Hindlimb muscle (tissue), 1 donor: ENCODE measurements at regions not wholly inside any gene's neighbourhood (a gene's known extent, or its start where the extent isn't known, plus 50 kb on each side); places are given as distances from the start of the nearest gene placed in this dataset.

Source experiments
- DNase-seq: peaks from one replicate; pipeline ENCODE4 v3.0.0-alpha.2; 2013

DNA sequence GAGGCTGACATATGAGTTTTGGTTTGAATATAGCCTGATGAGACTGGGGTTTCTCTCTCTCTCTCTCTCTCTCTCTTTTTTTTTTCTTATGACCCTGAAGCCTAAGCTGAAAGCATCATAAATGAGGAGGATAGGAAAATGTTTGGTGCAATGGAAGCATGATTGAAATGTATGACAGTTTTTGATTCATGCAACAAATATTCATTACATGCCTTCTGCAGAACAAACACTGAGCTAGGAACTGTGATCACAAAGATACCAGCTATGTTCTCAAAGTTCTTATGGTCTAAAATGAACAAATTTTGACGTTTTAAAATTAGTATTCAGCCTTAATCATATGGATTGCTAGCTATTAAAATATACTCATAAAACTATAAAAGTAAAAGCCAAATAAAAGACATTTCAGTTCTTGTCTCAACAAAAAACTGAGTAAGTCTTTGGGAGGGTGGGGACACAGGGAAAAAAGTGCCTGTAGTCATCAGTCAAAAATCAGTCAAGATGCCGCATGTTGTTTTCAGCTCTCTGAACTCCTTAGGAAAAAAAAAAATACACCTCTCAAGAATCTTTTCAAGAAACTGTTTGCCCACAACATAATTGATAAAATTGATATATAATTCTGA lies 57.2 kb downstream of the NKX6-1 start:
- DNase-seq = no peak

DNA sequence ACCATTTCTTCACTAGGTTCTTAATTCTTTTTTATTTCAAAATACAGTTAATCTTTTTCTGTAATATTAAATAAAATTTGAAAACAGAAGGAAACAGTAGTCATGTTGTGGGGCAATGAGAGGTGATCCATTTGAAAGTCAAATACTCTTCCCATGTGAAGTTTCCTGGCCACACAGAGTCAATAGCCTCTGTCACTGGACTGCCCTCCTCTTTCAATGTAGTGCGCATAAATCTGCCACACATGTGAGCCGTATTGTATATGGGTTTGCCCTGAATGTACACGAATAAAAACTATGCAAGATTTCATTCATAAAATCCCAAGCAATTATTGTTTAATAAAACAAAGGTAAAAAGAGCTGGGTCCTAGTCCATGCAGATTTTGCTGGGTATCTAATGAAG lies 59.1 kb downstream of the NKX6-1 start:
- no peak for DNase-seq

- DNase-seq = no peak
These were observed 62.3 kb downstream of the NKX6-1 start for GRCh38 chr4:84436812-84437211.

DNA sequence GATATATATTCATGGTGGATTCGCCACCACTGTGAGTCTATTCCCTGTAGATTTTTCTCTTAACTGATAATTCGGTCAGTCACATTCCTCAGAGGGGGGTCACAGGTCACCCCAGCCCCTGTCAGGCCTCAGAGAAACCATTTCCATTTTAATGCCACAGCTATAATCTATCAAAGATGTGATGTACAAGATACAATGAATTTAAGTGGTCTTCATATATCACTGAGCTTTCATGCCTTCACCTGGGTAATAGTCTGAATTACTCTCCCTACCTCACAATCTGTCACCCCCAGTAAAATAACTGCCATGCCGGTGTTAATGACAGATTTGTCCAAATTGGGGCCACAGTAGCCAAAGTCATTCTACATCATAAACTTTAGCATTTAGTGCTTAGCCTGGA lies 64.7 kb downstream of the NKX6-1 start:
- DNase-seq = no peak

GRCh38 chr4:84433633-84434222 lies 65.4 kb downstream of the NKX6-1 start:
- no peak for DNase-seq

DNA sequence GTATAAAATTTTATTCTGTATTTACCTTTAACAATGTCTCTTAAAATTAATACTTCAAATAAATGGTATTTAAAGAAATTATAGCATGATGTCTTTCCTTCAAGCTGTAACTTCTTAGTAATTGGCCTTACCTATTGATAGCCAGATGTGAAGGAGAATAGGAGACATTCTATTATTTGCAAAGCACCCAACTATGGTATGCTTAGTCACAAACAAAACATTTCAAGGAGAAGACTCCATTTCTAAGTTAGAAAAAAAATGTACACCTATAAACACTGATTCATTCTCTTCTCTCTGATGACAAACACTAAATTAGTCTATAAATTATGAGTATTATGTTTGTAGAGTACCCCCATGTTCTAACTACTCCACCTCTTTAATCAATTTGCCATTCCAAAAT lies 66.4 kb downstream of the NKX6-1 start:
- no peak for DNase-seq

DNA sequence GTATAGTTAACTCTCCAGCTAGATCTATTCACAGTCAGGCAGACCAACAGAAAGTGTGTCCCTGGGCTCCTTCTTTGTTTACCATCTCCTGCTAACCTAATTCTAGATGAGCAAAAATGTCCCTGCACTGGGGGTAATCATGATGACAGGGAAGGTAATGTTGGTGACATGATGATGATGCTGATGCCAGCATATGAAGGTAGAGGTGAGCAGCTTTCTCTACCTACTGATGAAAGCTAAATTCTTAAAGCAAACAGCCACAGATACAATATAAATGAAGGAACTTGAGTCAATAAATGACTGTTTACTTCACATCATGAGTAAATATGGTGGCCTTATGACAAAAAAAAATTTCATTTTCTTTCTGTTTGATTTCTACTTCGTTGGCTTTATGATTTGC lies 78.5 kb downstream of the NKX6-1 start:
- DNase-seq = no peak

- no peak for DNase-seq
These were observed 79.9 kb downstream of the NKX6-1 start for GRCh38 chr4:84419201-84419600.

- no peak for DNase-seq
These were observed 80.9 kb downstream of the NKX6-1 start for GRCh38 chr4:84417997-84418709.

GRCh38 chr4:84413976-84414375 lies 85.1 kb downstream of the NKX6-1 start:
- no peak for DNase-seq

- DNase-seq = no peak
These were observed 85.6 kb downstream of the NKX6-1 start for GRCh38 chr4:84413480-84413879.

GRCh38 chr4:84412062-84412461 lies 87.0 kb downstream of the NKX6-1 start:
- no peak for DNase-seq

GRCh38 chr4:84407554-84408407 lies 91.3 kb downstream of the NKX6-1 start:
- no peak for DNase-seq

DNA sequence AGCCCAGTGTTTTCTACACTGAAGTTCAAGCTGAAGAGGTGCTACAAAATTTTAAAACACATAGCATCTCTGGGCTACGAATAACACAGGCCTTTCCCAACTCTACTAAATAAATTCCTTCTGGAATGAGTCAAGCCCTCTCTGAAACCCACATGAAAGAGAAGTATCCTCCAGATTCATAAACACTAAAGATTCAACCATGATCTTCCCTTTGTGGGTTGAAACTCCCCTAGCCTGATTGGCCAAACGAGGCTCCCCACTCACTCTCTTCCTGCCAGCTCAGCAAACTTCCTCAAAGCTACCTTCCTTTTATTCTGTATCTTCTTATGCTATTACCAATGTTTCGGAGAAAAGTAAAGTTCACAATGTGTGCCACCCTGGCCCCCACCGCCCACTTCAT lies 95.4 kb downstream of the NKX6-1 start:
- no peak for DNase-seq

- DNase-seq = no peak
These were observed 97.3 kb downstream of the NKX6-1 start for GRCh38 chr4:84401701-84402306.

DNA sequence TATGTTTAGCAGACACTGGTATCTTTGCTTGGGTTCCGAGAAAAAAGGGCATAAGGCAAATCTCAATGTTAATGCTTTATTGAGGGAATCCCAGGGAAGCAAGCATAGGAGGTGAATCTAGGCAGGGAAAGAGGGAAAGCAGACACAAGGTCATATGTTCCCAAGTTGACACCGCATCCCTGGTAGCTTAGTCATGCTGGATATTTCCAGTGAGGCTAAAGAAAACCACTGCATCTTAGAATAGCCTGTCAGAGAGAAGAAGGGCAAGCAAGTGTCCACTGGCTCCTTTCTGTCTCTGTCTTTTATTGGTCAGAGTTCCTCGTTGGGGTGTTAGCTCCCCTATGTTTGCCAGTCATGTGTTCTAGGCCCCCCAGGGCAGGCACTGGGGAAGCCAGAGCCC lies 104.7 kb downstream of the NKX6-1 start:
- no peak for DNase-seq

GRCh38 chr4:84392951-84393590 lies 106.0 kb downstream of the NKX6-1 start:
- DNase-seq = no peak

DNA sequence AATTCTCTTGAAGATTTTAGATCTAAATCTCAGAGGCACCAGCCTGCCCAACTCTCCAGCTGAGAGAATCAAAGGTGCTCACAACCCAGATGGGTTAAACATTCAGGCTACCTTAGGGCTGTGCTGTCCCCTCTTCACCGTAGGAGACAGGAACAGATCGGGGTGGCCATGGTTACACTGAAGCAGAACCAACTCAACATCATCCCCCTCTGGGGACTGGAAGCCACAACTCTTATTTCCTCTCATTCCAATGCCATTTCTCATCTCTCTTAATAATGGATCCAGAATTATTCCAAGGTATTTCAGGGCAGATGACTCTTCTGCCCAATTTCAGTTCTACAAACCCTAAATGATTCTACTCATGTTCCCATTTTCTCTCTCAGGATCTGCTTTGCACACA lies 109.7 kb downstream of the NKX6-1 start:
- no peak for DNase-seq

DNA sequence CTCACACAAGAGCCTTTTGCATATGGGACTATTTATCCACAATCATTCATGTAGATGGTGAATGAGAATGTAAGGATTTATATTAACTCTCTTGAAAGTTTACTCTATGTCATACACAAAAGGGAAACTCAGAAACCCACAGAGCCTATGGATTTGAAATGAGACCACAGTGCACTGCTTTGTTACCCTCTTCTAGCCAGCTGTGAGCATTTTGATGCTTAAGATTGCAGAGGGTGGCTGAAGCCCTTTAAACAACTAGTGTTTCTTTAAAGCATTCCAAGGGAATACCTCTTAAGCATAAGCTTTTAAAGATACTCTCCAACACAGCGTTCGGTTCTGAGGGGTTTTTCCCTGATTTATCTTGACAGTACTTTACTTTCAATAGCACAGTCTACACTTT lies 113.9 kb downstream of the NKX6-1 start:
- no peak for DNase-seq

DNA sequence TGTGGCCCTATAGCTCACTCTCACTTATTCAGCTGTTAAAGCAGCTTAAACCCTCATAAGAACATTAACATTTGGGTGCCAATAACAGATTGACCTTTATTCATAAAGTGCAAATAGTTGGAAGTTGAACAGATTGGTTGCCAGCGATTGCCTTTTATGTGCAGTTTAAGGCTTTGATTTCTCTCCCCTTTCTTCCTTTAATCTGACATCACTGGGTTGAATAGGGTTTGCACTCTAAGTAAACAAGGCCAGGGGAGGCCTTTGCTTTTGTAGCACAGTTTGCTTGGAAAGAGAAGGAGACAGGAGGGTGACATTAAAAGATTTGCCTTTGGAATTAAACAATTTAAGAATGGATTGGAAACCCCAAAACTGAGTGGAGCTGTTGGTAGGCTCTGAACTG lies 114.3 kb downstream of the NKX6-1 start:
- no peak for DNase-seq

- DNase-seq = no peak
These were observed 117.3 kb downstream of the NKX6-1 start for GRCh38 chr4:84381759-84382158.

- no peak for DNase-seq
These were observed 119.0 kb downstream of the NKX6-1 start for GRCh38 chr4:84379917-84380641.
